HS-27A (cell line): ENCODE measurements at regions not wholly inside any gene's neighbourhood (a gene's known extent, or its start where the extent isn't known, plus 50 kb on each side); places are given as distances from the start of the nearest gene placed in this dataset.

Experiments used
- DNase-seq: peaks from one replicate; pipeline ENCODE4 v3.0.0-alpha.2; 2012; ENCODE audit warnings: low read depth, missing footprints

DNA sequence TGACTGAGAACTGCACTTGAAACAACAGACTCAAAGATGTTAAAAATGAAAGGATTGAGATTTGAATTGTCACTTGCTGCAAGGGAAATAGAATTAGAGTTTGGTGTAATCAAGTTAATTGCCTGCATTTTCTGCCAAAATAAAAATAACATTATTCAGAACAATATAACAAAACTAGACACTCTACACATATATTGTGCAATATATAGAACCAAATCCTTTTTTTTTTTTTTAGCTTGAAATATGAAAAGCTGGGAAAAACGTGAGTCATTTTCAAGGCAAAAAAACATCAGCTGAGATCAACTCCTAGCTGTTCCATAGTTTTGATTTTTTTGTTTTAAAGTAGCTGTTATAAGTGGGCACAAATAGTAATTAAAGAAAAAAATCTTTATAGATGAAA lies 561.5 kb downstream of the DNAJB9 start:
- DNase-seq: no peak

DNA sequence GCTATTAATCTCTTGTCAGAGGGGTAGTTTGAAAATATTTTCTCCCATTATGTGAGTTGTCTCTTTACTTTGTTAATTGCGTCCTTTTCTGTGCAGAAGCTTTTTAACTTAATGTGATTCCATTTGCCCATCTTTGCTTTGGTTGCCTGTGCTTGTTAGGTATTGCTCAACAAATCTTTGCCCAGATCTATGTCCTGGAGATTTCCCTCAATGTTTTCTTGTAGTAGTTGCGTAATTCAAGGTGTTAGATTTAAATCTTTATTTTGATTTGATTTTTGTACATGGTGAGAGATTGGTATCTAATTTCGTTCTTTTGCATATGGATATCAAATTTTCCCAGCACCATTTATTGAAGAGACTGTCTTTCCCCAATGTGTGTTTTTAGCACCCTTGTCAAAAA lies 567.2 kb downstream of the DNAJB9 start:
- DNase-seq: no peak

DNA sequence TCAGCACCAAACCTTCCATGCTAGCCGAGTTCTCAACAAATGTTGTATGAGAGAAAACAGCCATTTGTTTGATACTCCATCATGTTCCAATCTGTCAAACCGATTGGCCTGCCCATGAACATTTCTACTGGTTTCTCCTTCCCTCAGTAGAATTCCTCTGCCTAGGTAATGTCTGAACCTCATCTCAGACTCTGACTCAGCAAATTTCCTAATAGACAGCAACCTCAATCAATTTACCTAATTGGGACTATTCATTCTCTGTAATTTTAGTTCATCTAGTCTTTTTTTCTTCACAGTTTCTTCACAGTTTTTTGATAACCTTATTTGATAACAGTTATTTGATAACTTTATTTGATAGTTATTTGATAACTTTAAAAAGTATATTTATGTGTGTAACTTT lies 585.1 kb downstream of the DNAJB9 start:
- DNase-seq: no peak

DNA sequence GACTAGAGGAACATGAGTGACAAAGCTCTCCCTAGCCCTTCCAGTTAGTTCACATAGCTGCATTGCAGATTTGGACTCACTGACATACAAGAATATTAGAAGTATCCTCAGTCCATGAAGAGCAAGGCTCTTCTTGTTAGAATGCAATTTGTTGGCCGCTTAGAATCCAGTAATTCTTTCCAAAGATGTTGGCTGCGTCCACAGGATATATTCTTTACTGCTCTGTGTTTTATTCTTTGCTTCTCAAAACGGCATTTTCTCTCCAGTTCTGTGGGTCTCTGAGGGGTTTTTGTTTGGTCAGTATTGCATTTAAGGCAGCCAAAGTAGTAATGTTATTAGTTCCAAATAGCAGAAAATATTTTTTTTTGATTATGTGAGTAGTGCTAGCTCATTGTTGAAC lies 588.6 kb downstream of the DNAJB9 start:
- DNase-seq: no peak

DNA sequence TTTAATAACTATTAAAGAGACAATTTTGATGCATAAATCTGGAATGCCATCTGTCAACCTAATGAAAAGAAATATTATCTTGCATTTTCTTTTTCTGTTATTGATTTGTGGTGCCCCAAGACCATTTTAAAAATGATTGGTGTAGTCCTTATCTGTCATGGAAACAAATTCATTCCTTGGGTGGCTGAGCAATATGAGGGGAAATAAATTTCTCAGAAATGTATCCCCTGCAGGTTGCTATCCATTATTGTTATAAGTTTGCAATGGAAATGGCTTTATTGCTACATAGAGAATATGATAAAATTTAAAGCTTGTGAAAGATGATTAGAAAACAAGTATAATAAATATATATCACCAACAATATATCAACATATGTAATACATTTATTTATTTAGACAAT lies 607.0 kb downstream of the DNAJB9 start:
- DNase-seq: no peak

DNA sequence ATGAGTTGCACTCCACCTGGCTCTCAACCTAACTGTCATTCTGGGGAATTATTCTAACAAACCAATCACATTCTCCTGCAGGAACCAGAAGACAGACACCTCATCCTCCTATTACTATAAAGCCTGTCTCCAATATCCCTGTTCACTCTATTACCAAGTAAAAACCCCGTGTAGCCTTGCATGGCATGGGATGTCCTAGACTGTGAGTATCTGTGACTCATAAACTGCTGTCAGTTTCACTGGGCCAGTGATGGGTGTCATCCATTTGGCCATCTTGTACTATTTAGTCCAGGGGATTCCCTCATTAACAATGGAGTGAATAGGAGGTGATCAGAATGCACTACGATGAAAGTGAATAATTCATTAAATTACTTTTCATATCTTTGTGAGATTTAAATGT lies 608.7 kb downstream of the DNAJB9 start:
- DNase-seq: no peak

DNA sequence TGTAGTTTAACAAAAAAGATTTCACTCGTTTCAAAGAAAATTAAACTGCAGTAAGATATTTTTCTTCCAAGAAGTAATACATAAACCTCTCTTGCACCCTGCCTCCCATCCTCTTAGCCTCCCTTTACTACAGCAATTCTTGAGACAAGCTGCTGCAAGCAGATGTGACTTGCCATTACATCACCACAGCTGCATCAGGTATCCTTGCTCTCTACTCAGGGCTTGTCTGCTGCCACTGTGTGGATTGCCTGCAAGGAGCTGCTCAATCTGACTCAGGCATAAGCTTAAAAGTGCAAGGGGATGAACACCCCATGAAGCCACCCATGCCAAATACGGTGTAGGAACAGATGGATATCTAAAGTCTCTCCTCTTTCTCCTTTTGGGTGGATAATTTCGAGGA lies 609.9 kb downstream of the DNAJB9 start:
- no peak for DNase-seq

DNA sequence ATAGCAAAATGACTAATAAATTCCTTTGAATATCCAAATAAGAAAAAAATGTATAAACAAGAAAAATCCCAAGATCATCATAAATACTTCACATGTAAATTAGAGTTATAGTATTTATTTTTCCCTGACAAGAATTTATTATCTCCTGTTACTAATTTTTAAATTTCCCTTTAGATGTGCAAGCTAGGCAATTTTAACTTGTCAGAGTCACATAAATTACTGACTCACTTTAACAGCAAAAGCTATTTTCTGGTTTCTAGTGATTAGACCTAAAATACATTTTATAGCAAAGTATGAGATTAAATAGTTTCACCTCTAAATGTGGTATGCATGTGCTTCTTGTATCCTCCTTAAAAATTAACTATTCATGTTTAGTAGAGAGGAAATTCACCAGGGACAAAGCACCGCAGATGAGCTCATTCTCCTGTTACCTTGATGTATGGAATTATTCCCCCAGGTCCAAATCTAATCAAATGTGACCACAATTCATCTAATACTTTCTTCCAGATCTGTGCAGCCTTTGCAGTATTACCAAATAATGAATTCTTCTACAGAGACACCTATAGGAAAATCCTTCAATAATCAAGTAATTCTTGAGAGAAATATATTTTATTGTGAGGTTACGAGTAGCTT lies 621.2 kb downstream of the DNAJB9 start:
- no peak for DNase-seq

DNA sequence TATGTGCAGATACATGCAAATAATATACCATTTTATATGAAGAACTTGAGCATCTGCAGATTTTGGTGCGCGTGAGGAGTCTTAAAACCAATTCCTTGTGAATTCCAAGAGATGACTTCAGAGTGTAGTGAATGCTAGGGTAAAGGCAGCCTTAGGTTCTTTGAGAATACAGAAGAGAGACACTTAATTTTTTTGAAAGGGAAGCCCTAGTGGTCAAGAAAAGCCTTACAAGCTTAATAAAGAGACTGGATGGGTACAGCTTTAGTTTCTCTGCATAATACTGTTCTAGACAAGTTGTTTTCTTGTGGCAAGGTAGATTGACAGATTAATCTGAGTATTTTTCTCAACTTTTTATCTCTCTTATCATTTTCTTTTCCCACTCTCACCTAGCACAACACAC lies 636.5 kb downstream of the DNAJB9 start:
- DNase-seq: no peak

DNA sequence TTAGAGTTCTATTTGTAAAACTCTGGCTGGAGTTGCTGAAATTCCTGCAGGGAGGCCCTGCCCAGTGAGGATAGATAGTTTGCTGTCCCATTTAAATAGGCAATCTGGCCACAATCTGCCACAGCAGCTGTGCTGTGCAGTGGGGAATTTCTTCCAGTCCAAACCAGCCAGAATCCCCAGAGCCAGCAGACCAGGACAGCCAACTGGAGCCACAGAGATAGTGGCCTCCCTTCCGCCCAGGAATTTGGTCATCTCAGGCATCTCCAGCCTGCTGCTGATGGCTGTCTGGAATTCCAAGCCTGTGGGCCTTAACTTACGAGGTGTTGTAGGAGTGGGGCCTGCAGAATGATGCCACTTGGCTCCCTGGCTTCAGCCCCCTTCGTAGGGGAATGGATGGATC lies 643.4 kb downstream of the DNAJB9 start:
- no peak for DNase-seq

DNA sequence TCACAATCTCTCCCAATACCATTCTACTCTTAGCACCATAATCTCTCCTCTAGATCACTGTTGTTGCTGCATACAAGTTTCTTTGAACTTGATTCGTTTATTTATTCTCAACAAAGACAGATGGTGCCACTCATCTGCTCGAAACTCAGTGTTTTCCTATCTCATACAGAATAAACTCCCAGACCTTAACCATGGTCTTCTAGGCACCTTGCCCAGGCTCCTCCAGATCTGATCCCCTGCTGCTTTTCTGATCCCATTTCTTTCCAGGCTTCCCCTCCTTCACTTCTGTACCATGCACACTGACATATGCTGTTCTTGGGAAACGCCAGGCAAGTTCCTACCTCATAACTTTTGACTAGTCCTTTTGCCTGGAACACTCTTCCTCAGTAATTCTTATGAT lies 645.7 kb downstream of the DNAJB9 start:
- no peak for DNase-seq

DNA sequence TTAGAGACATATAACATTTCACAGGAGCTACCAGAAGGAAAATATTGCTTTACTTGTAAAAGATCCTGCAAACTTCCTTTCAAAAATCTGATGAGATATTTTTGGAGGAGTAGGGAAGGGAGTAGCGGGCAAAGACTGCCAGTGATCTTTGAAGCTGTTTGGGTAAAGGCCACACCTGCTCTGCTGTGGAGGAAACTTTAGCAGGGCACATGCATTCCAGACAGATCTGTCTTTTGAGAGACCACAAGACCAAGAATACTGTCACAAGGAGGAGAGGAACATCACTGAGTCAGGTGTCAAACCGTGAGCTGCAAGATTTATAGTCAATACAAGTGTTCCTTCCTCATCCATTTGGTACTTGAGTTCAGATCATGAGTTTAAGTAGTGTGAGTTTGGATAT lies 654.4 kb downstream of the DNAJB9 start:
- no peak for DNase-seq

DNA sequence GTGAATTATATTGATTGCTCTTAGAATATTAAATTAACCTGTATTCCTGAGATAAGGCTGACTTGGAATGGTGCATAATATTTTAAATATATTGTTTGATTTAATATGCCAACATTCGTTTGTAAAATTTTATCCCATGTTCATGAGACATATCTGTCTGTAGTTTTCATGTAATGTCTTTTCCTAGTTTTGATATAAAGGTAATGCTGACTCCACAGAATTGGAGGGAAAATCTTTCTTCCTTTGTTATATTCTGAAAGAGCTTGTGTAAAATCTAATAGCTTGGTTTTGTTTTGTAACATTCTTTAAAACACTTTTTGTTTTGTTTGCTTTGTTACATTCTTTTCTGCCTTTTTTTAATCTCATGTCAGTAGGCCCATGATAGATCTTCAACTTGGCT lies 657.0 kb downstream of the DNAJB9 start:
- no peak for DNase-seq

DNA sequence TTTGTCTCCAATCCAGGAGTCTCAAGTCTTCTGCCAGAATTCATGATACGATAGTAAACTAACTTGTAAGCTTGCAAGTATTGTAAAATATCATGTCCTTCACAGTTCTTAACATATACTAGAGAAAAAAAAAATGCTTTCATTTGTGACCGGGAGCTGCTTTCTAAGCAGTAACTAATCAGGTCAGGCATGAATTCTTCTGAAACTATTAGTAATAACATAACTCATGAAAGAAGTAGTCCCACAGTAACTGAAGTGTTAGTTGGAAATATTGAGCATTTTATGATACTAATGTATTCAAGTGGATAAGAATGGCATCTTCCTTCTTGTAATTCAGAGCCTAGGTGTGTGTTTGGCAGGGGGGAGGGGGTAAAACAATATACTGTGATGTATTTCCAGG lies 665.6 kb downstream of the DNAJB9 start:
- DNase-seq: no peak

DNA sequence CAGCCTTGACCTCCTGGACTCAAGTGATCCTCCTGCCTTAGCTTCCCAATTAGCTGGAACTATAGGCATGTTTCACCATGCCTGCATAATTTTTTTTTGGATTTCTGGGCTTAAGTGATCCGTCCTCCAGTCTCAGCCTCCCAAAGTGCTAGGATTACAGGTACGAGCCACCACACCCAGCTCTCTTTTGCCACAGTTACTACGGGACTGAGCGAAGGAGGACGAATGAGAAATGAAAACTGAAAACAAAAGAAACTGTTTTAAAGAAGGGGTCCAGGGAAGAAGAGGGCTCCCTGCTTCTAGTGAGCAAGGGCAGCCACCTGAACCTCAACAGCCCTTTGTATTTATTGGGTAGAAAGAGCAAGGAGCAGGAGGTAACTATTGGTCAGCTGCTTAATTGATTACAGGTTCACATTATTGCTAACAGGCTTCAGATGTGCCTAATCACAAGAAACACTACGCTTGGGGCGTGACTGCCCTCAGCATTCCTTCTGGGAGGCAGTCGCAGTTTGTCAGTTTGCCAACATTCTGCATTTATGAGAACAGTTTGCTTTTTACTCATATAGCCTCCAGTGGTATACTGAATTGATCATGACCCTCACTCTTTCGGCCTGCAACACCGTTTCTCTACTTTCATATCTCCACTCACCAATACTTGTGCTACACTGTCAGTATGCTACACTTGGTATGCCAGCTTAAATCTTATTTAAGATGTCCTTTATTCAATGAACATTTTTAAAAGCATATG lies 676.8 kb downstream of the DNAJB9 start:
- no peak for DNase-seq

DNA sequence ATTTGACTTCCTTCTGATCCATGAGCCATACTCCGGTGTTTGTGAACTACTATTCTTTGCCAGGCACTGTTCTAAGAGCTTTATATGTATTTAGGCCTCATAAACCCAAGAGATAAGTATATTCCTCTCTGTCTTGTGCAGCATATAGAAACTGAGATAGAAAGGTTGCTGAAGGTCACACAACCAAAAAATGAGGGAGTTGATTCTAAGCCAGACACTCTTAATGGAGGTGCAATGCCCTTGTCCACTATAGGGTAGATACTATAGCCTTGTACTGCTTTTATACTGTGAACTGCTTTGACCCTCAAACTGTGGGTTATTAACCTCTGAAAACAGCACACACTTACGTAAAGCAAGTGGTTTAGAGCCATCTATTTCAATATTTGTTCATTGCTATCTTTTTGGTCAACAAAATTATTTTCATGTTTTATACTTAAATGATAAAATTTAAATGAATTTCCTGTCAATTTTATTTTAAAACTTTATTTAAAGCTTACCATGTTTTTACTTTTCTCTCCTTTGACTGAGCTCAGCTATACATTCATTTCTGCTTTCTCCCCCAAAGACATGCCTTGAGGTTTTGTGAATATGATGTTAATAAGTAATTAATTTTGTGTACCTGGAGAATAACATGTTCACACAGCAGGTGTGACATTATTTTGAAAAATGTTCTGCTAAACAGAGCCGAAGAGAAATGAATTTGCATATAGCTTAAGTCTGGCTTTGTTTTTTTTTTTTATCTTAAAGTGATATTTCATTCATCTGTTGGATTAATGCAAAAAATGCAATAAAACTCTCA lies 687.3 kb downstream of the DNAJB9 start:
- DNase-seq: no peak

DNA sequence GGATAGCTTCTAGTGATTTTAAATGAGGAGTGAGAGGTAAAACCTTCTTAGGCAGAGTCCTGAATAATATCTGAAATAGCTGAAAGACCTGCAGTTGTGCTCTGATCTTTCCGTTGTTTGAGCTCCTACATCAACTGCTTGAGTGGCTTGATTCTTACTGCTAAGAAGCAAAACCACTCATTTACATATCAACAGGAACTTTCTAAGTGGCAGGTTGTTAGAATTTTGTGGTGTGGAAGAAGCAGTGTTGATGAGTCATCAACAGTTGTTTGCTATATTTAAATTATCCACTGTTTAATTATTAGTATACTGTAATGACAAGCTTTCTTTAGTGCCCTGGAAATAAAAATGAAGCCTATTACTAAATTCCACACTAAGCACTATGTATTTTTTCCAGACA lies 689.5 kb downstream of the DNAJB9 start:
- DNase-seq: no peak

DNA sequence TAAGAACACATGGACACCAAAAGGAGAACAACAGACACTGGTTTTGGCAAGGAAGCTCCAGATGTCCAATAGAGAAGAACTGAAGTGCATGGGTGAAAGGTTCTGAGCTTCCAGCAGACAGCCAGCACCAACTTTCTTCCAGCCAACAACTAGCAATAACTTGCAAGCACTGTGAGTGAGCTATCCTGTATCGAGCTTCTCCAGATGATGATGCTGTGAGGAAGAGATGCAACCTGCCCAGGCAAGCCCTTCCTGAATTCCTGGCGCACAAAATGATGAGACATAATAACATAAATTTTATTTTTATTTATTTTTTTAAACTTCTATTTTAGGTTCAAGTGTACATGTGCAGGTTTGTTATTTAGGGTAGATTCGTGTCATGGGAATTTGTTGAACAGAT lies 692.1 kb downstream of the DNAJB9 start:
- no peak for DNase-seq

DNA sequence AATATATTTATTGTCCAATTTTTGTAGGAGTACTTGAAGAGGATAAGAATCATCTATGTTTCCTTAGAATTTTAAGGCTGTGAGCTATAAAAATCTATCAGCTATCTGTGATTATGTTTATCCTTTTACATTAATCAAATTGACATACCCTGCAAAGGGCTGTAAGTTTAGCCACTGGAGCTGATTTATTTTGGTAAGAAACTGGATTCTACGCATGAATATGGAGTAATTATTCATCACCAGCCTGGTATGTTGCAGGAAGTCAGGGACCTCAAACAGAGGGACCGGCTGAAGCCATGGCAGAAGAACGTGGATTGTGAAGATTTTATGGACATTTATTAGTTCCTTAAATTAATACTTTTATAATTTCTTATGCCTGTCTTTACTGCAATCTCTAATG lies 696.9 kb downstream of the DNAJB9 start:
- no peak for DNase-seq

DNA sequence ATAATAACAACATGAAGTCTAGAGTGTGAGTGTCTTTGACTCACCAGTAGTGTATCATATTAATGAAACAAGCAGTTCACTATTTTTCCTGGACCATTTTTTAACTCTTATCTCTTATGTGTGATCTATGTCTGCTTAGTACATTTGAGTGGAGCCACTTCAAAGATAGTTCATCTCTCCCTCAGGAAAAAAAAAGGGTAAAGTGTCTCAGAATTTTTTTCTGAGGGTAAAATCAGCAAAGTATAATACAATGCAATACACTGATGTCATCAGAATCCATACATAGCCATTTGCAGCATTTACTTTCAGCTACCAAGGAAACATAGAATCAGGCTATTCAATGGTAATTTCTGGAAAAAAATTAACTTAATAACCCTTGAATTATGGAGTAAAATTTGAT lies 706.7 kb downstream of the DNAJB9 start:
- DNase-seq: no peak

DNA sequence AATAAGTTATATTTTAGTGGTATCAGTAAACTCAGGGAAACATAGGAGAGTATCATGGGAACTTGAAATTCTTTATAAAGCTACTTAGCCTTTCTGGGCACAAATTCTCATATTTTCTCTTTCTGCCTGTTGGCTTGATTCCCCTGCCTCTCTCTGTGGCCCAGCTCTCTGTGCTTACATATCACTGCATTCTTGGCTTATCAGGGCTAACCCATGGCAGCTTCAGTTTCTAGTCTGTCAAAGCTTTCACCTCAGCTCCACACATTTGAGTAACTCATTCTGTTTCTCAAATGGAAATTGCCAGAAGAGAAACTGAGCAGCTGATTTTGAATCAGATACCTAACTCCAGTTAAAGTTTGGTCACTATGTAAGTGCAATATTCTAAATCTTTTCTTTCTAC lies 713.1 kb downstream of the DNAJB9 start:
- DNase-seq: no peak

DNA sequence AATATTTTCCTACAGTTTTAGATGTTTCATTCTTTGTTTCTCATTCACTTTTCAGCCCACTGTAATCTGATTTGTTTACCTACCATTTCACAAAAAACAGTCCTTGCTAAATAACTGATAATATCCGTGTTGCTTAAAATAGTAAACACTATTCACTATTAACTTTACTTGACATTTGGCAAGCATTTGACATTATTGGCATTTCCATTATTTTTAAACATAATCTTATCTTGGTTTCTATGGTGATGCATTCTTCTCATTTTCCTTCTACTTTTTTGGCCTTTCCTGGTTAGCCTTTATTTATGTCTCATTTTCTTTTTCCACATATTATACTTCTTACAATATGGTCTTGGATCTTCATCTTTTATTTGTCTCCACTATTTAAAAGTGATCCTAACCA lies 715.3 kb downstream of the DNAJB9 start:
- no peak for DNase-seq

DNA sequence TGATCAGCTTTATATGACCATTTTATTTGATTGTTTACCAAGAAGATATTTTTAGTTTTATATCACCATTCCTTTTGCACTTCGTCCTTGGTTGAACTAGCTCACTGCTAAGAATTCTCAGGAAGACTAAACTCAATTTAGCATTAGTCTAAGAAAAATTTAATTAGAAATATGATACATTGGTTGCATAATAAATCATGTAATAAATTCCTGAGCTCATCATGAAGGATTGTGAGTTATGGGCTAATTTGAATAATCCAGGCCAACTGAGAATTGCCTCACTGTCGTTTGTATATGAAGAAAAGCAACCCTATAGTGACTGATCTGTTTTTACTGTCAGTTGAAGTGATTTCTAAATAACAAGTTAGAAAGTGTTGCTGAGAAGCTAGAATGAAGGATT lies 725.5 kb downstream of the DNAJB9 start:
- DNase-seq: no peak
